ENCODE measurements at regions not wholly inside any gene's neighbourhood (a gene's known extent, or its start where the extent isn't known, plus 50 kb on each side); places are given as distances from the start of the nearest gene placed in this dataset.

- intact Hi-C loops (cut with DNase I; ENCODE audit: low total_unique reads) = no loop called here
- Histone ChIP-seq H3K27me3 (no peaks in the 10 kb centered on the region), H3K4me3 (no peak overlapping the region), H3K36me3 (no peaks in the 10 kb centered on the region), H3K27ac (peak overlapping the region; percentile 8 to 21), H3K4me1 (no peaks in the 10 kb centered on the region), H3K9me3 (no peaks in the 10 kb centered on the region)
- no peak for TF ChIP-seq POLR2A (IDR thresholded peaks at IDR 0.05)
- TF ChIP-seq POLR2AphosphoS5 (IDR thresholded peaks at IDR 0.05) = no peak
- TF ChIP-seq CTCF (IDR thresholded peaks at IDR 0.05) = no peak
- DNase-seq (ENCODE audit: low spot score in 2 of 2) = no peak
These were observed 113.5 kb downstream of the RIPK4 start for GRCh38 chr21:41653243-41653953.

- intact Hi-C loops (cut with DNase I; ENCODE audit: low total_unique reads) = no loop called here
- Histone ChIP-seq H3K9me3 (no peaks in the 10 kb centered on the region), H3K27ac (peak overlapping the region in 1 of 2 donors; percentile 8), H3K27me3 (no peaks in the 10 kb centered on the region), H3K4me1 (no peaks in the 10 kb centered on the region), H3K4me3 (no peak overlapping the region), H3K36me3 (no peaks in the 10 kb centered on the region)
- no peak for DNase-seq (ENCODE audit: low spot score in 2 of 2)
- TF ChIP-seq CTCF (IDR thresholded peaks at IDR 0.05) (no peak), POLR2AphosphoS5 (IDR thresholded peaks at IDR 0.05) (no peak), POLR2A (IDR thresholded peaks at IDR 0.05) (no peak)
These were observed 115.0 kb downstream of the RIPK4 start for GRCh38 chr21:41651830-41652229.

- Histone ChIP-seq H3K9me3 (no peaks in the 10 kb centered on the region), H3K4me3 (no peak overlapping the region), H3K36me3 (no peaks in the 10 kb centered on the region), H3K27ac (peak overlapping the region in 1 of 2 donors; percentile 8), H3K4me1 (no peaks in the 10 kb centered on the region), H3K27me3 (no peaks in the 10 kb centered on the region)
- intact Hi-C loops (cut with DNase I; ENCODE audit: low total_unique reads) = no loop called here
- no peak for DNase-seq (ENCODE audit: low spot score in 2 of 2)
- TF ChIP-seq CTCF (IDR thresholded peaks at IDR 0.05) = no peak
- no peak for TF ChIP-seq POLR2AphosphoS5 (IDR thresholded peaks at IDR 0.05)
- no peak for TF ChIP-seq POLR2A (IDR thresholded peaks at IDR 0.05)
These were observed 115.4 kb downstream of the RIPK4 start for GRCh38 chr21:41651406-41651805.

- TF ChIP-seq CTCF (IDR thresholded peaks at IDR 0.05) = no peak
- TF ChIP-seq POLR2A (IDR thresholded peaks at IDR 0.05) = no peak
- no peak for TF ChIP-seq POLR2AphosphoS5 (IDR thresholded peaks at IDR 0.05)
- DNase-seq (ENCODE audit: low spot score in 2 of 2) = no peak
- Histone ChIP-seq H3K27ac (no peak overlapping the region), H3K27me3 (no peaks in the 10 kb centered on the region), H3K4me3 (no peak overlapping the region), H3K4me1 (no peaks in the 10 kb centered on the region), H3K9me3 (no peaks in the 10 kb centered on the region), H3K36me3 (no peaks in the 10 kb centered on the region)
- intact Hi-C loops (cut with DNase I; ENCODE audit: low total_unique reads) = no loop called here
These were observed 116.2 kb downstream of the RIPK4 start for GRCh38 chr21:41650526-41651145.

- Histone ChIP-seq H3K27me3 (no peaks in the 10 kb centered on the region), H3K4me3 (no peak overlapping the region), H3K36me3 (no peaks in the 10 kb centered on the region), H3K27ac (peak overlapping the region; percentile 9 to 52), H3K4me1 (no peaks in the 10 kb centered on the region), H3K9me3 (no peaks in the 10 kb centered on the region)
- DNase-seq (ENCODE audit: low spot score in 2 of 2) = peak in 1 of 2 donors; percentile 54
- intact Hi-C loops (cut with DNase I; ENCODE audit: low total_unique reads) = no loop called here
- no peak for TF ChIP-seq POLR2AphosphoS5 (IDR thresholded peaks at IDR 0.05)
- TF ChIP-seq CTCF (IDR thresholded peaks at IDR 0.05) = no peak
- TF ChIP-seq POLR2A (IDR thresholded peaks at IDR 0.05) = no peak
These were observed 118.2 kb downstream of the RIPK4 start for GRCh38 chr21:41648591-41649031.
